ENCODE measurements at regions not wholly inside any gene's neighbourhood (a gene's known extent, or its start where the extent isn't known, plus 50 kb on each side); places are given as distances from the start of the nearest gene placed in this dataset.
"Not testable (repeated sequence)": the region's sequence is repeated elsewhere in the genome, so short reads cannot be mapped to it uniquely, and the experiment has no call there.

GRCh38 chr10:117621795-117622420 is 79.4 kb downstream of the EMX2 start:
- Mint-ChIP-seq H3K4me3 (peak overlapping the region in 1 of 8 donors; percentile 26), H3K9me3 (peaks cover 0 to 5% (median 0%) of the 10 kb centered on the region in 7 donors), H3K4me1 (no peaks in the 10 kb centered on the region), H3K27me3 (peaks cover 5 to 17% (median 10%) of the 10 kb centered on the region in 3 donors), H3K36me3 (no peaks in the 10 kb centered on the region), H3K27ac (no peak overlapping the region)
- ATAC-seq (ENCODE audit: low read depth in 2 of 2), result no peak
- DNase-seq, result no peak

GRCh38 chr10:117622471-117623184 is 80.1 kb downstream of the EMX2 start:
- H3K4me3 Mint-ChIP-seq, result no peak overlapping the region
- H3K4me1 Mint-ChIP-seq, result no peaks in the 10 kb centered on the region
- no peak for ATAC-seq (ENCODE audit: low read depth in 2 of 2)
- no peak for DNase-seq
- H3K27ac Mint-ChIP-seq, result no peak overlapping the region
- peaks cover 0 to 5% (median 0%) of the 10 kb centered on the region in 7 donors for H3K9me3 Mint-ChIP-seq
- H3K27me3 Mint-ChIP-seq, result peaks cover 5 to 17% (median 10%) of the 10 kb centered on the region in 3 donors
- H3K36me3 Mint-ChIP-seq, result no peaks in the 10 kb centered on the region

- Mint-ChIP-seq H3K36me3 (no peaks in the 10 kb centered on the region), H3K4me3 (no peak overlapping the region), H3K27me3 (peaks cover 9 to 12% (median 11%) of the 10 kb centered on the region in 3 donors), H3K4me1 (no peaks in the 10 kb centered on the region), H3K9me3 (peaks cover 0 to 4% (median 0%) of the 10 kb centered on the region in 7 donors), H3K27ac (no peak overlapping the region)
- DNase-seq (no peak), ATAC-seq (ENCODE audit: low read depth in 2 of 2) (no peak)
Observed at GRCh38 chr10:117626228-117626627, 83.7 kb downstream of the EMX2 start.

GRCh38 chr10:117627561-117627960 is 85.0 kb downstream of the EMX2 start:
- H3K36me3 Mint-ChIP-seq, result no peaks in the 10 kb centered on the region
- no peak overlapping the region for H3K27ac Mint-ChIP-seq
- H3K4me1 Mint-ChIP-seq, result no peaks in the 10 kb centered on the region
- DNase-seq (no peak), ATAC-seq (ENCODE audit: low read depth in 2 of 2) (no peak)
- peaks cover 0 to 4% (median 0%) of the 10 kb centered on the region in 7 donors for H3K9me3 Mint-ChIP-seq
- no peak overlapping the region for H3K4me3 Mint-ChIP-seq
- H3K27me3 Mint-ChIP-seq, result peaks cover 0 to 7% (median 7%) of the 10 kb centered on the region in 3 donors

- ATAC-seq (ENCODE audit: low read depth in 2 of 2); H3K9me3 Mint-ChIP-seq; DNase-seq; H3K4me1 Mint-ChIP-seq; H3K27ac Mint-ChIP-seq; H3K36me3 Mint-ChIP-seq; H3K4me3 Mint-ChIP-seq: not testable (repeated sequence)
- peaks cover 0 to 13% (median 11%) of the 10 kb centered on the region in 3 donors for H3K27me3 Mint-ChIP-seq
Observed at GRCh38 chr10:117629717-117630116, 87.2 kb downstream of the EMX2 start.

GRCh38 chr10:117631276-117632145 is 89.0 kb downstream of the EMX2 start:
- ATAC-seq (ENCODE audit: low read depth in 2 of 2), result no peak
- Mint-ChIP-seq H3K36me3 (no peaks in the 10 kb centered on the region), H3K27ac (no peak overlapping the region), H3K4me1 (no peaks in the 10 kb centered on the region), H3K9me3 (peaks cover 0 to 5% (median 0%) of the 10 kb centered on the region in 7 donors), H3K27me3 (peaks cover 0 to 20% (median 11%) of the 10 kb centered on the region in 3 donors), H3K4me3 (no peak overlapping the region)
- no peak for DNase-seq

- no peak overlapping the region for H3K4me3 Mint-ChIP-seq
- ATAC-seq (ENCODE audit: low read depth in 2 of 2) (no peak), DNase-seq (no peak)
- no peaks in the 10 kb centered on the region for H3K4me1 Mint-ChIP-seq
- no peak overlapping the region for H3K27ac Mint-ChIP-seq
- H3K27me3 Mint-ChIP-seq, result peaks cover 0 to 20% (median 11%) of the 10 kb centered on the region in 3 donors
- no peaks in the 10 kb centered on the region for H3K36me3 Mint-ChIP-seq
- peaks cover 0 to 5% (median 0%) of the 10 kb centered on the region in 7 donors for H3K9me3 Mint-ChIP-seq
Observed at GRCh38 chr10:117632406-117632805, 89.9 kb downstream of the EMX2 start.

- Mint-ChIP-seq H3K9me3 (peaks cover 0 to 6% (median 0%) of the 10 kb centered on the region in 7 donors), H3K4me1 (no peaks in the 10 kb centered on the region), H3K4me3 (no peak overlapping the region), H3K36me3 (no peaks in the 10 kb centered on the region), H3K27ac (no peak overlapping the region), H3K27me3 (peaks cover 4 to 20% (median 6%) of the 10 kb centered on the region in 3 donors)
- ATAC-seq (ENCODE audit: low read depth in 2 of 2) (no peak), DNase-seq (no peak)
Observed at GRCh38 chr10:117635826-117636225, 93.3 kb downstream of the EMX2 start.

- H3K4me3 Mint-ChIP-seq, result no peak overlapping the region
- DNase-seq, result no peak
- H3K27me3 Mint-ChIP-seq, result peaks cover 8 to 11% (median 8%) of the 10 kb centered on the region in 3 donors
- peaks cover 0 to 6% (median 0%) of the 10 kb centered on the region in 7 donors for H3K9me3 Mint-ChIP-seq
- ATAC-seq (ENCODE audit: low read depth in 2 of 2), result no peak
- no peaks in the 10 kb centered on the region for H3K36me3 Mint-ChIP-seq
- no peak overlapping the region for H3K27ac Mint-ChIP-seq
- no peaks in the 10 kb centered on the region for H3K4me1 Mint-ChIP-seq
Observed at GRCh38 chr10:117638200-117638599, 95.7 kb downstream of the EMX2 start.

- DNase-seq (no peak), ATAC-seq (ENCODE audit: low read depth in 2 of 2) (no peak)
- Mint-ChIP-seq H3K9me3 (peaks cover 0 to 6% (median 0%) of the 10 kb centered on the region in 7 donors), H3K27ac (no peak overlapping the region), H3K36me3 (no peaks in the 10 kb centered on the region), H3K27me3 (peaks cover 11% of the 10 kb centered on the region in 3 donors), H3K4me3 (no peak overlapping the region), H3K4me1 (no peaks in the 10 kb centered on the region)
Observed at GRCh38 chr10:117638664-117639200, 96.2 kb downstream of the EMX2 start.

GRCh38 chr10:117640406-117640805 is 97.9 kb downstream of the EMX2 start:
- H3K27me3 Mint-ChIP-seq, result peaks cover 11 to 26% (median 12%) of the 10 kb centered on the region in 3 donors
- no peak for ATAC-seq (ENCODE audit: low read depth in 2 of 2)

GRCh38 chr10:117646718-117647117 is 104.2 kb downstream of the EMX2 start:
- Mint-ChIP-seq H3K27me3 (peaks cover 8 to 18% (median 9%) of the 10 kb centered on the region in 3 donors), H3K9me3 (peaks cover 0 to 12% (median 8%) of the 10 kb centered on the region in 7 donors), H3K4me3 (no peak overlapping the region), H3K27ac (no peak overlapping the region), H3K36me3 (no peaks in the 10 kb centered on the region), H3K4me1 (no peaks in the 10 kb centered on the region)
- no peak for ATAC-seq (ENCODE audit: low read depth in 2 of 2)
- DNase-seq, result no peak

More at GRCh38 chr10:117640406-117640805, 97.9 kb downstream of the EMX2 start:
- Mint-ChIP-seq H3K9me3 (peaks cover 0 to 6% (median 0%) of the 10 kb centered on the region in 7 donors), H3K27ac (no peak overlapping the region), H3K4me3 (no peak overlapping the region), H3K4me1 (no peaks in the 10 kb centered on the region), H3K36me3 (no peaks in the 10 kb centered on the region)
- DNase-seq, result no peak

GRCh38 chr10:117647306-117647705 is 104.8 kb downstream of the EMX2 start:
- Mint-ChIP-seq H3K9me3 (peaks cover 0 to 12% (median 8%) of the 10 kb centered on the region in 7 donors), H3K27me3 (peaks cover 4 to 18% (median 8%) of the 10 kb centered on the region in 3 donors), H3K4me3 (no peak overlapping the region), H3K36me3 (no peaks in the 10 kb centered on the region), H3K4me1 (no peaks in the 10 kb centered on the region), H3K27ac (no peak overlapping the region)
- ATAC-seq (ENCODE audit: low read depth in 2 of 2), result no peak
- DNase-seq, result no peak
